ENCODE measurements at regions not wholly inside any gene's neighbourhood (a gene's known extent, or its start where the extent isn't known, plus 50 kb on each side); places are given as distances from the start of the nearest gene placed in this dataset.
"Not testable (repeated sequence)": the region's sequence is repeated elsewhere in the genome, so short reads cannot be mapped to it uniquely, and the experiment has no call there.

DNA sequence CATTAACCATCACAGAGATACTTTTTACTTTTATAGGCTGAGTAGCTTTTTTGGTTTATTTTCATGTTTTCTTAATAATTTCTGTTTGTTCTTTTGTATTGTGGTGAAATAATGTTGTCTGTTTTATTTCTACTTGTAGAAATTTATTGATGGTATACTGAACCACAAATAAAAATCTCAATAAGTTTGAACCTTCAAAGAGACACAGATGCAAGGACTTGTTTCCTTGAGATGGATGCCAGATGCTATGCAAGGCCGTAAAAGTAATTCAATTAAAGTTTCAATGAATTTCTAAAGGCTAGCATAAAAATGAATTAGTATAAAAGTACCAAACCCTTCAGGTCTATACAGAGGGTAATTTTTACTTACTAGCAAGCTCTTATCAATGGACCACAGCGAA, 873.5 kb downstream of the TTLL7 start:
- no peak for DNase-seq

DNA sequence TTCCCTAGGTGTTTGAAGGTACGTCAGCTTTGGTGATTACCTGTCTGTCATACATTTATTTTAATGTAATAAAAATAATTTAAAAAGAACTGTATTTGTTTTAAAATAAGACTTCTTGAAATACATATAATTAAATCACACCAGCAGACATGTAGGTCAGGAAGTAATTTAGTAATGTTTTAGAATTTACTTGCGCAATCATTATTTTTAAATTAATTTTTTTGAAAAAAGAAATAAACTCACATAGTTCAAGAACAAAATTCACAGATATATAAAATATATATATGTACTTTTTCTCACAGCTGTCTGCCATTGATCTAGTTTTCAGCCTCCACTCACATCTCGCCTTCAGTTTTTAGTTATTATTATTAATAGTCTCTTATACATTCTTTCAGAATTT, 875.9 kb downstream of the TTLL7 start:
- DNase-seq, result no peak

DNA sequence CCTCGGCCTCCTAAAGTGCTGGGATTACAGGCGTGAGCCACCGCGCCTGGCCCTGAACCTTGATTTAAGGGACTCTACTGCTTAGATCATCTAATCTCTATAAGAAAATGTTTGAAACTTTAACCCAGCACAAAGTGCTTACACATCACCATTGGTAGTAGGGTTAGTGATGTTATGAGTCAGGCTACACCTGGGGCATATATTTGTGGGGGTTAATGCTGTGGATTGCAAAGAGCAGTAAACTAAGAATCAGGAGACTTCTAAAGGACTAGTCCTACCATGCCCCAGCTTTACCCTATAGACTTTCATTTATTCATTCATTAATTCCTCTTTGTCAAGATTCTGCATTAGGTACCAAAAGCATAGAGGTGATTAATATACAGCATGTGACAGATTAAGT, 880.5 kb downstream of the TTLL7 start:
- DNase-seq, result no peak

DNA sequence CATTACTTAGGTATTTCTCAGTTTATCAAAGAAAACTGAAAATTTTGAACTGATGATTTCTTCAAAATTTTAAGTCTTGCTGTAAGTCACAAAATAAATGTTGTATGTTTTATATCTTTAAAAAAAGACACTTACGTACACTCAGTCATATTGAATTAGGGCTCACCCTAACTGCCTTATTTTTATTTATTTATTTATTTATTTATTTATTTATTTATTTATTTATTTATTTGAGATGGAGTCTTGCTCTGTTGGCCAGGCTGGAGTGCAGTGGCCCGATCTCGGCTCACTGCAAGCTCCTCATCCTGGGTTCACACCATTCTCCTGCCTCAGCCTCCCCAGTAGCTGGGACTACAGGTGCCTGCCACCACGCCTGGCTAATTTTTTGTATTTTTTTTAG, 881.9 kb downstream of the TTLL7 start:
- DNase-seq, result not testable (repeated sequence)

DNA sequence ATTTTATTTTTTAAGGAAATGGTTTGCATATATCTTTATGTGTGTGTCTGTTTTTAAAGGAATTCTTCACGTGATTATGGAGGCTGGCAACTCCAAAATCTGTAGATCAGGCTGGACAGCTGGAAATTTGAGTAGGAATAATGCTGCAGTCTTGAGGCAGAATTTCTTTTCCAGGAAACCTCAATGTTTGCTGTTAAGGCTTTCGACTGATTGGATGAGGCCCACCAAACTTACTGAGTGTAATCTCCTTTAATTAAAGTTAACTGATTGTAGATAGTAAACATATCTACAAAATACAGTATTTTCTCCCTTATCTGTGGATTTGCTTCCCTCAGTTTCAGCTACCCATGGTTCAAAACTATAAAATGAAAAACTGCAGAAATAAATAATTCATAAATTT, 883.1 kb downstream of the TTLL7 start:
- no peak for DNase-seq

DNA sequence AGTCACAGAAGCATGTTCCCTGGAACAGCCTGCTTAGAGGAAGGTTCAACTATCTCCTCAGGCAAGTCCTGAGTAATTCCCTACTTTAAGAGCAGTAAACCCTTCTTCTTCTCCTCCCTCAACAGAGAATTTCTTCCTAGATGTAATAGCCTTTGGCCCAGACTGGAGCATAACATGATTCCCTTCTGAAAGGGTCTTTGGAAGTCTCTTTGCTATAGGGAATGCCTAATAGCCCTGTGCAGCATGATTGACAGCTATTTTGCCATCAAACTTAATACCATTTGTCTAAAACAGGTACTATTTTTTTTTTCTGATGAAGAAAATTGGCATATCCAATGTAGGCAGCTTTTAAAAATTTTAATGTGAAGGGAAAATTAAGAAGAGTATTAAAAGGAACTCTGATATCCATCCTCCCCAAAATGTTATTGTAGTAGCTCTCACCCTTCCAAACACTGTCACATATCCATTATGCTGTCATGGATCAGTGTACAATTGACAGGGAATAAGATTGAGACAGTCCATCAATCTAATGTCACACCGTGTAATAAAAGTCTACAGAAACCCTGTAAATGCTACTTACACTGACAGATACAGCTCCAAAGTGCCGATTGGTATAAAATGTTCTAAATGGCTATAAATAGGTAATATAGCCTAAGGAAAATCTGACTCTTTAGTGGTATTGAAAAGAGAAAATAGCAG, 884.6 kb downstream of the TTLL7 start:
- no peak for DNase-seq

DNA sequence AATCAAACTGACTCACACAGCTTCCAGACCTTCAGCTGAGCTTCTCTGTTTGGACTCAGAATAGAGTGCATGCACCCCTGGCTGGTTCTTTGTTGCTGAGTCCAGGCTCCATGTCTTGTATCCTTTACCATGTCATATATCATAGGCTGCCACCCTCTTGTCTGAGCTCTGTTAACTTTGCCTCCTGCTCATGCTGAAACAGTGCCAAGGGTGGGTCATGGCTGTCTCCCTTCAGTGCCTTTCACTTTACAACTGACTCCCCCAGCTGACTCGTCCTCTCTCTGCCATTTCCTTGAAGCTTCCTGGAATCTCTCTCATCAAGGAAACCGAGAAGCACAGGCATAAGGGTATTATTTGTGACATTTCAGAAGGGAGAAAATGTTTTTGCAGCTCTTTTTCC, 885.3 kb downstream of the TTLL7 start:
- DNase-seq, result no peak

DNA sequence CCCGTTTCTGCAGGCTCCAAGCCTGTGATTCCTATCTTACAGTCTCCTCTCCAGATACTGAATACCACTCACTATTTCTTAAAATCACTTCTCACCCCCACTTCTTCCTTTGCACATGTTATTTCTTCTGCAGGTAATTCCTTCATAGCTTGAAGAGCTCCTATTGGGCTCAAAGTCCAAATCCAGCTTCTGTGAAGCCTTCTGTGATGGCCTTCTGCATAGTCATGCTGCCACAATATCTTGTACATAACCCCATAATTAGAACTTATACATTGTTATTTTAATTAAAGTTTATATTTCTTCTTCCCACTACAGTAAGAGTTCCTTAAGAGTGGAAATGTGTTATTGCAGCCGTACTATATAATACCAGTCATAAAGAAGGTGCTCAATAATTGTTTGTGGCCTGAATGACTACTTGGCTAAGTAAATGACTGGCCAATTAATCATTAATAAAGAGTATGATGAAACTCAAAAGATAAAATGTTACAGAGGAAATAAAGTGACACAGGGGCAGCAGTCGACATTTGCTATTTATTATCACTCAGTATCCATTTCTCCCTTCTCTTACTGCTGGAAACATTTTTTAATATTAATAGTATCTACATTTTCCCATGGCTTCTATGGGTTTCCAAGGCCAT, 886.6 kb downstream of the TTLL7 start:
- no peak for DNase-seq

DNA sequence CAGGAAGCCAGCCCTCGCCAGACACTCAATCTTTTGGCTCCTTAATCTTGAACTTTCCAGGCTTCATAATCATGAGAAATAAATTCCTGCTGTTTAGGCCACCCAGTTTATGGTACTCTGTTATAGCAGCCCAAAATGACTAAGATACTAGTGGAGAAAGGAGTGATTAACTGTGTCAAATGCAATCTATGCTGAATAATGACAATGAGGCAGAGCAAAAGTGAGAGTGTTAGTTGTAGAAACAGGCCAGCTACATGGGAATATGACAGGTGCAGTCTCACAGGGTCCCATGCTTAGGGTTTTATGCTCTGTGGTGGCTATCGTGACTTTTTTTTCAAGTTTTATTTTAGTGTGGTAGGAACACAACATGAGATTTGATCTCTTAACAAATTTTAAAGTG, 888.8 kb downstream of the TTLL7 start:
- no peak for DNase-seq

DNA sequence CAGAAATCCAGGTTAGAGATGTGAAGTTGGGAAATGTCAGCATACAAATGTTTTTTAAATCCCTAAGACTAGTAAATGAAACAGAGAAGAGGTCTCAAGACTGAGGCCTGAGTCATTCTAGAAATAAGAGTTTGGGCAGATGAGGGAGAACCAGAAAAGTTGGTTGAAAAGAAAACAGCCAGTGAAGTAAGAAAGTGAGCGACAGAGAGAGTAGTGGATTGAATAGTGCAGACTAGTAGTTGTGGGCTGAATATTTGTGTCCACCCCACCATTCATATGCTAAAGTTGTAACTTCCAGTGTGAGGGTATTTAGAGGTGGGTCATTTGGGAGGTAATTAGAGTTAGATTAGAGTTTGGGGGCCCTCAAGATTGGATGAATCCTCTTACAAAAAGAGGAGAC, 889.2 kb downstream of the TTLL7 start:
- no peak for DNase-seq

DNA sequence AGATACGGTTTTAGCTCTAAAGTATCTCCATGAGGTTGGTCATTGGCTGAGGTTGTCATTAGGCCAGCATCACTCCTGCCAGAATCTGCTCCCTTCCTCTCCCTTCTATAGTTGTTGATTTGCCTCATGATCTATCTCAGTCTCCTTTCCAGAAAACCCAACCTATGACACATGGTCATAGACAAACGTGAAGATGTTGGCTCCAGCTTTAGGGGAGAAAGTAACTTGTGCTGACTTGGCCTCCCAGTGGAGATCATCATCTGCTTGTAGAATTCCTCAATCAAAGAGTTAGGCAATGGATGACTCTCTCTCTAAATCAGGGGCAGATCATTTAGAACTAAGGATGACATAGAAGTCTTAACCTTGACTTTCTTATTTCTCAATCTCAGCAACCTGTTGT, 894.4 kb downstream of the TTLL7 start:
- no peak for DNase-seq

DNA sequence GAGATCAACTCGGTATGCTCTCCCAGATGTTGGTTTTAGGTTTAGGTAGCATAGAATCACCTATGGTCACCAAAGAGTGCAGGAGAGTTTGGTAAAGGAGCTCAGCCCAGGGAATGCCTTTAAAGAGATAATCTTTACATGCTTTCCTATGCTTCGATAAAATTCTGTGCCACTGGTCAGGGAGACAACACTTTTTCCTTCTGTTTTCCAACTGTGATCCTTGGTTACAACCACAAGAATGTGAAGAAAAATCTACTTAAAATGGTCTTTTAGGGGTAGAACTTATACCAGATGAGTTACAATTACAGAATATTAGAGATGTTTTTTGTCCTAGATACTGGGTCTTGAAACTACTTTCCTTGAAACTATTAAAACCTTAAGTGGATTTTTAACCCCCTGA, 895.6 kb downstream of the TTLL7 start:
- DNase-seq, result no peak

DNA sequence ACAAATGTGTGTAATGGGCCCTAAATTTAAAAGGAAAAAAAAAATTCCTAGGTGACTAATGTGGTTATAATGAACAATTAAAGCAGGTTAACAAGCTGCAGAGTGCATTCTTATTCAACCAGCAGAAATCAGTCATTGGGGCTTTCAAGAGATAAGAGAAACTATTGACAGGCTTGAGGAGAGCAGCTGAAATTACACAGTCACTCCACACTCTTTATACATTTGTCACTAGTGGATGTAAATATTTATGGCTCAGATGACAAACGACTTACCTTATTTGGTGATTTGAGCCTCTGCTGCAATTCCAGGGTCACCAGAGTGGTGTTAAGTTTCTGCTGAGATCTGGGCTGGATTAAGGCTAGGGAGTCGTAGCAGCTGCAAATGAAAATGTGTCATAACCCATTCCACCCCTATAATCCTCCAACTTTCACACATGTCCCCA, 896.3 kb downstream of the TTLL7 start:
- DNase-seq, result peak; percentile 91

DNA sequence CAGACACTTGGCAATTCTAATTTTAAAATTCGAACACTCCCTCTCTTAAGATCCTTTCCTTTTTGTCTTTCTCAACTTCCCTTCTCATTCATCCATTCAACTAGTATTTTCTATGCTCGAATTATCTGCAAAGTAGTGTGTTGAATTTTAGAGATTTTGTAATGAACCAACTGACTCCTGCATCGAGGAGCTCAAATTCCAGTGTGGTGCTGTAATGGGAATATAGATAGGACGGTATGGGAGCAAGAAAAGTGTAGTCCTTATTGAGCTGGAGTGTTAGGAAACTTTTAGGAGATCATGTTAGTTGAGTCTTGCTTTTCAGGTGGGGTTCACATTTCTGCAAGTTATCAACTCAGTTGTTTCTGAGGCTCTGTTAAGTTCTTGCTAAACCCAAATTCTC, 897.5 kb downstream of the TTLL7 start:
- no peak for DNase-seq

DNA sequence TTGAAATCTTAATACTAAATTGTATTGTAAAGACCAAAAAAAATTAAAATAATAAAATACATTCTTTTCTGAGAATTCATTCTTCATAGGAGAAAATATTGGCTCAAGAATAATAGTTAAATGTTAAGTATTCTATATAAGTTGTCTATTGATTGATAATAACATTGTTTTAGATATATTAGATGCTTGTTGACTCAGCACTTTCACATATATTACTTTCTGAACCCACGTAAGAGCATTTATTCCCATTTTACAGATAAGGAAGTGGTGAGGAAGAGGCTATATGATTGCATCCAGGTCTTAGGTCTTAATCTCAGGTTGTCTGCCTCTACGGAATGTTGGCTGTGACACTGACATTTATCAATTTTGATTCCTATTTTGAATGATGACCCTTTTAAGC, 898.8 kb downstream of the TTLL7 start:
- no peak for DNase-seq

DNA sequence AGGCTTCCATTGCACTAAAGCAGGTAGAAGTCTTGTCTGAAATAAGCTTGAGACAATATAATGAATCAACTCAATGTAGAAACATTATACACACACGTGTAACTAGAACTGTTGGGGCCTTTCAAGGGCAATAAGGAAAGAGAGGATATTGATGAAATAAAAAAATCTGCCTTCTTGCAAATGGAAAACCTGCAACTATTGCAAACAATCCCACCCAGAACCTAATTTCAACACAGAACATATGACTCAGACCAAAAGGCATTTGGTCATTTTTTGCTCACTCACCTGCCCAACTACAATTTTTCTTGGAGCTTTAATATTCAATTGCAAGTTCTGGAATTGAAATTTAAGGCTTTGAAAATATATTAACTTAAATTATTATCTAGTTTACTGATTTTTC, 900.1 kb downstream of the TTLL7 start:
- no peak for DNase-seq

DNA sequence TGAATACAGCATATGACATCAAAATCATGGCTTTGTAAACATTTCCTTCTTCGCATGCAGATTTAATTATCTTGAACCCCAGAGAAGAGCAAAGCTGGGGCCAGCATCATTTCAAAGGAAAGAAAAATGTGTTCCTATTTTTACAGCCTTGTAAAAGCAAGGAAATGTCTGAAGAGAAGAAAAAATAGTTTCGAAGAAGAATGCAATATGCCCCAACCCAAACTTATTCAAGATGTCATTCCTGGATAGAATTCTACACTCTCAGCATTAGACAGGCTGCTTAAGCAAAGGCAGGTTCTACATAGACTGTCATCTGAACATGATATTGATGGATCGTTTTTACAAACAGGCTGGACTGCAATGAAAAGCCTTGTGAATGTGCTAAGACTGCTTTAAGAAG, 900.8 kb downstream of the TTLL7 start:
- DNase-seq, result peak; percentile 55

DNA sequence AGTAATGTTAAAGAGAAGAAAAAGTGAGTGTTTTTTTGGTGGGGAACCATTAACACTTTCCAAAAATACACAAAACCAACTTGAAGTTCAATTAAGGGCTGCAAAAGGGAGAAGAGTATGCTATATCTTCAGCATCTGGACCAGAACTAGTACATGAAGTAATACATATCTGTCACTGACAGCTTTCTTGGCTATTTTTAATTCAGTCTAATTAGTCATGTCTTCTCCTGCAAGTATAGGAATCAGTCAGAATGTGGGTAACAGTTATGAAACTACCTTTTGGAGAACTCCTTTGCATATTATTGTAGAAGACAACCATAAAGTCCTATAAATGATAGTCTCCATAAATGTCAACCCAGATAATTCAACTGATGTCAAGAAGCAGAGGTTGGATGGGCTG, 901.2 kb downstream of the TTLL7 start:
- no peak for DNase-seq

DNA sequence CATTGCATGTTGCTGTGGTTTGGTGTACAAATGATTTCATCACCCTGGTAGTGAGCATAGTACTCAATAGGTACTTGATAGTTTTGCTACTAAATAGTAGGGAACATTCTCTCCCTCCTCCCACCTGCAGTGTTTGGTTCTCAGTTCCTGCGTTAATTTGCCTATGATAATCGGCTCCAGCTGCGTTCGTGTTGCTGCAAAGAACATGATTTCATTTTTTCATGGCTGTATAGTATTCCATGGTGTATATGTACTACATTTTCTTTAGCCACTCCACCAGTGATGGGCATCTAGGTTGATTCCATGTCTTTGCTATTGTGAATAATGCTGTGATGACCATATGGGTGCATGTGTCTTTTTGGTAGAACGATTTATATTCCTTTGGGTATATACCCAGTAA, 903.4 kb downstream of the TTLL7 start:
- DNase-seq, result no peak

DNA sequence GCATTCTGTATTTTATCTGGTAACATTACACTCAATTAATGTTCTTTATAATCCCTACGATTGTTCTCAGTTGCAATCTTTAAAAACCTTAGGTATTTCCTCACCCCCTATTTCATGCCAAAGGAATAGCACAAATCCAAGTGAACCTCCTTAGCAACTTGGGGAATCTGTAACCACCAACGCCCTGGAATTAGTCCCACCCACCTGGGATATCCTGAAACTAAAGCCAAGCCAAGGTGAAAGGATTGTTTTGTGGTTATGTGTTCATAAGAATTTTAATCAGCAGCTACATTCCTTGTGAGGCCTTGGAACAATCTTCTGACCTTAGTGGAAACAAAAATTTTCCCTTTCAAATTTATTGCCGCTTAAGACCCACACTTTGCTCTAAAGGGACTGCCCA, 908.7 kb downstream of the TTLL7 start:
- DNase-seq, result no peak

DNA sequence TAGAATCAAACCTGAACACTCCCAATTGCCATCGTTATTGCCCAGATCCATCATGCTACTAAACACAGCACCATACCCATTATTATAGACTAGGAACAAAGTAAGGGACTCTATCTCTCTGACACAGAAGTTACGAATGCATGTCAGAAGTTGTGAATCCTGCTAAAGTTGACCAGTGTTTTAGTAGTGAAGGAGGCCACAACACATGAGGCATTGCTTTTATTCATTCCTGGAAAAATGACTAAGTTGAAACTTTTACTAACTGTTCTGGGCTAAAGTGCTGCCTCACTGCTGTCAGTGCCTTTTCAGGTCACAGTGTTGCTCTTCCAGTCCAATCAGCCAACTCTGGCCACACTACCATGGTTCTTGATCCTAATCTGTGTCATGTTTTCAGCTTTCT, 911.1 kb downstream of the TTLL7 start:
- no peak for DNase-seq

DNA sequence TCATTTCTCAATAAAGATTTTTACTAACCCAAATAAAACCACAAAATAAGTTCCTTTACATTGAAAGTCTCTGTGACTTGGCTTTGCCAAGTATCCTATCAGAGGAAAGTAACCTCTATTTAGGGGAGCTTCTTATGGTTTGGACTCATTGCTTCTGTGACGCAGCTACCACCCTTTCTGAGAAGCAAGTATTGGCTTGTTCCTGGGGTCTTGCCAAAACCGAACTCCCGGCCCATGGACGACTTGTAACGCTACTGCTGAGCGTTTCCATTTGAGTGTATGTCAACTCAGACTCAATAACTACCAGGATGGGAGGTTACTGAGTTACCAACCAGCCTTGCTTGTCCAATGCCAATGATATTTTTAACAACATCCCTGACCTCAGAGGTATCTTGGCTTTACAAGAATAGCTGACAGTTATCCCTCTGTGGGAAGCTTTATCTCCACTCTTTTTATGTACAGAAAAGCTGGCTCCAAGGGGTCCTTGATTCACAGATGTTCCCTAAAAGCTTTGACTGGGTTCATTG, 911.9 kb downstream of the TTLL7 start:
- DNase-seq, result no peak

DNA sequence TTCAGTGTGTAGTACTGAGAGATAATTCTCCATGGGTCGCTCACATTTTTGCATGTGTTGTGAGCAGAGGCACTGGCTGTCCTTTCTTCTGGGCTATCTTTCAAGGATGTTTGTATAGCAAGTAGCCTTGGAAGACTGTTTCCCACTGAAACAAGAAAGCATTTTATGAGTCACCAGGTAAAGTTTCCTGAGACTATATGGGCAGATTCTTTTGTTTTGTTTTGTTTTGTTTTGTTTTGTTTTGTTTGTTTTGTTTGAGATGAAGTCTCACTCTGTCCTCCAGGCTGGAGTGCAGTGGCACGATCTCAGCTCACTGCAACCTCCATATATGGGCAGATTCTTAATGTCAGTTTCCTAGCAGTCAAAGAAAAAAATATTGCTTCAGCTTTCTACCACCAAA, 912.6 kb downstream of the TTLL7 start:
- no peak for DNase-seq

DNA sequence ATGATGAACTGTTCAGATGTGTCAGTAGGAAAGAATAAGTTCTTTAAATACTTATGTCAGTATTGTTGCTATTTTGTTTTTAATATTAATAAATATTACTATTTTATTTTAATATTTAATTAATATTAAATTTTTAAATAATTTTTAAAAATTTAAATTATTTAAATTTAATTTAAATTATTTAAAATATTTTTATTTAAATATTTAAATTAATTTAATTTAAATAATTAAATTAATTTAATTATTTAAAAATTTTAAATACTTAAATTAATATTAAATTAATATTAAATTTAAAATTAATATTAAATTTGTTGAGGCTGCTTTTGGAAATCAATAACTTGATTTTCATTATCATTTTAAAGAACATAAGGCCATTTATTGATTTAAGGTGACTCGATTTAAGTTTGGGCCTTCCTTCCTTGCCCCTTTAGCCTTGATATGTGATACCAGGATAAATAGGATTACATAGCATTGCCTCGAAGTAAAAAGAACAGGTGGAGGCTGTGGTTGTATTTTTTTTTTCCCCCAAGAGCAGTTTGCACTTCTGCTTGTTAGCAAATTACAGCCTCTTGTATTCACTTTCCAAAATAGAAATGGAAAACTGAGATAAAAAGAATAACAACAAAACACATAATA, 915.2 kb downstream of the TTLL7 start:
- no peak for DNase-seq
